ENCODE measurements at regions not wholly inside any gene's neighbourhood (a gene's known extent, or its start where the extent isn't known, plus 50 kb on each side); places are given as distances from the start of the nearest gene placed in this dataset.
A peak's percentile ranks its signal among the peaks of the same experiment; 100 is the strongest.

DNA sequence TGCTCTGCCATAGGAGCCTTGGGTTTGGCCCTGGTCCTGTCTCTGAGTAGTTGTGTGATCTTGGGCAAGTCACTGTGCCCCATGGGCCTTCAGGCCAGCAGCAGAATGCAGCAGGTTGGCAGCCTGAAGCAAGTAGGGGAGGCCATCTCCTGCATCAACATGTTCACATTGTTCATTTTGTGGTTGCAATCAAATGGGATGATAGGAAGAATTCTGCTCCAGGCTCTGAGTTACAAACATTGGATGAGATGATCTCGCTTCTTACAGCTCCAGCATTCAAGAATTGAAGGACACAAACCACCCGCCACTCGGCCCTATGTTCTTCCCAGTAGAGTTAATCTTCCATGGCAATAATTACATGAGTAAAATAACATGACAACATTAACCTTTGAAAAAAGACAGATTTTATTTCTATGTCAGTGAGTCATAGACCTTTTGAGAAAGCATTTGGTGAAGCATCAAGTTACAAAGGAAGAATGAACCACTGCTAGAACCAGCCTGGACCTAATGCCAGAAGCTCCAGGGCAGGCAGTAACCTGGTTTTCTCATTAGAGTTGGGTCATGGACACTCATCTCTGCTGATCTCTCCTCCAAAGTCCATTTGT is 308.3 kb upstream of the NCAM1 start:
- DNase-seq (ENCODE audit: insufficient read length, low spot score), result no peak
- TF ChIP-seq, protein P1, sequence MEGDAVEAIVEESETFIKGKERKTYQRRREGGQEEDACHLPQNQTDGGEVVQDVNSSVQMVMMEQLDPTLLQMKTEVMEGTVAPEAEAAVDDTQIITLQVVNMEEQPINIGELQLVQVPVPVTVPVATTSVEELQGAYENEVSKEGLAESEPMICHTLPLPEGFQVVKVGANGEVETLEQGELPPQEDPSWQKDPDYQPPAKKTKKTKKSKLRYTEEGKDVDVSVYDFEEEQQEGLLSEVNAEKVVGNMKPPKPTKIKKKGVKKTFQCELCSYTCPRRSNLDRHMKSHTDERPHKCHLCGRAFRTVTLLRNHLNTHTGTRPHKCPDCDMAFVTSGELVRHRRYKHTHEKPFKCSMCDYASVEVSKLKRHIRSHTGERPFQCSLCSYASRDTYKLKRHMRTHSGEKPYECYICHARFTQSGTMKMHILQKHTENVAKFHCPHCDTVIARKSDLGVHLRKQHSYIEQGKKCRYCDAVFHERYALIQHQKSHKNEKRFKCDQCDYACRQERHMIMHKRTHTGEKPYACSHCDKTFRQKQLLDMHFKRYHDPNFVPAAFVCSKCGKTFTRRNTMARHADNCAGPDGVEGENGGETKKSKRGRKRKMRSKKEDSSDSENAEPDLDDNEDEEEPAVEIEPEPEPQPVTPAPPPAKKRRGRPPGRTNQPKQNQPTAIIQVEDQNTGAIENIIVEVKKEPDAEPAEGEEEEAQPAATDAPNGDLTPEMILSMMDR (IDR thresholded peaks at IDR 0.05; ENCODE audit: insufficient read depth, missing control alignments), result no peak
- FAIRE-seq, result no peak

DNA sequence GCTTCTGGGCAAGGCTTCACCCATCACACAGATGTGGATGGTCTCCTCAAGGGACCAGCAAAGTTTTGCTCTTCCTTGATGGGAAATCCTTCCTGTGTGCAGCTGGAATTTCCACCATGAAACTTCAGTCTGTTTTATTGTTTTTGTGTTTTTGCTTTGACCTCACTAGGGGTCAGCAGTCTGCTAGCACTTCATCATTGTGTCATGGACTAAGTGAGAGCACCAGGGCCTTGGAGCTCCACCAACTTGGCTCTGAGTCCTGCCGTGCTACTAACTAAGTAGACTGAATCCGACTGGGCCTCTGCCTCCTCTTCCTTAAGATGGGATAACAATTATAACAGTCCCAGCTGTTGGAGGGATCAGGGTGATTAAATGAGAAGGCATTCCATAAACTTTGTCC is 305.8 kb upstream of the NCAM1 start:
- DNase-seq (ENCODE audit: insufficient read length, low spot score) (no peak), FAIRE-seq (no peak)
- TF ChIP-seq, protein P1 (IDR thresholded peaks at IDR 0.05; ENCODE audit: insufficient read depth, missing control alignments), result peak; percentile 23

DNA sequence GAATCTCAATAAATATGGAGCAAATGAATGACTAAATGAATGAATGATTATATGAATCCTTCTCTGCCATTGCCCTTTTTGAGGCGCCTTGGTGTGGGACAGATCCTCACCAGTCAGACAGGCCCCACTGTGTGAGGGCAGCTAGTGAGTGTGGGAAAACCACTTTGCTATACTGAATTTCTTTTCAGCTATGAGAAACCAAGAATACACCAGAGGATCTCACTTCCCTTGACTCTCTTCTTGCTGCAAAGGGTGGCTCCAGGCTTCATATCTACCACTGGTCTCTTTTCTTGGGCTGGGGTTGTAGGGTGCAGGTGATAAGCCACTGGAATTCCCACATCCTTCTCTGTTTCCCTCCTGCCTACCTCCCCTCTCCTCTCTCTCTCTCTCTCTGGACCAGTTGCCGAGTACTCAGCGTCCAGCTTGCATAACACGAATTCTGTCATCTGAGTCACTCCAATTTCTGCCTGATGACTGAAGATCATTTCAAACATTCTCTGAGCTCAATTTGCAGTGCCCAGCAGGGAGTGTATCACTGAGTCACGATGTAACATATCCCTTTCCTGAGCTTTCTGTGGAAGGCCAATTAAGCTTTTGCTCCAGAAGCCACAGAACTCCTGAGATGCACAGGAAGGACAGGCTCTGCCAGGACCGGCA is 304.3 kb upstream of the NCAM1 start:
- FAIRE-seq (no peak), DNase-seq (ENCODE audit: insufficient read length, low spot score) (no peak)
- TF ChIP-seq, protein P1 (IDR thresholded peaks at IDR 0.05; ENCODE audit: insufficient read depth, missing control alignments), result no peak

DNA sequence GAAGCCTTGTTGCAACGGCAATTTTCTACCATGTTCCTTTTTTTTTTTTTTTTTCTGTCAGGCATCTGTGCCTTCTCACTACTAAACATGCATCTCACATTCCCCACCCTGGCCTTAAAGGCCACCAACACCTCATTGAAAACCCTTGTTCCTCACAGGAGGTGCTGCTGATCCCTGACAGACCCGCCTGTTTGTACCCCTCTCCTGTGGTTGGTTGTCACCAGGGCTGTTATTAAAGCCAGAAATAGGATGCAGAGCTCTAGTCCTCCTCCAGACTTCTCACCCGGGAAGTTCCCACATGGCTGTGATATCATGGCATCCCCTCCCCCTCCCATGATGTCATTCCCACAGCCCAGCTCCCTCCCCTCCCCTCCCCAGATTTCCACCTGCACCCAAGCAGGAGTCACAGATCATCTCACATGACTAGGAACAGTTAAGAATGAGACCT is 302.8 kb upstream of the NCAM1 start:
- DNase-seq (ENCODE audit: insufficient read length, low spot score) (no peak), FAIRE-seq (no peak)
- TF ChIP-seq, protein P1 (IDR thresholded peaks at IDR 0.05; ENCODE audit: insufficient read depth, missing control alignments), result no peak

DNA sequence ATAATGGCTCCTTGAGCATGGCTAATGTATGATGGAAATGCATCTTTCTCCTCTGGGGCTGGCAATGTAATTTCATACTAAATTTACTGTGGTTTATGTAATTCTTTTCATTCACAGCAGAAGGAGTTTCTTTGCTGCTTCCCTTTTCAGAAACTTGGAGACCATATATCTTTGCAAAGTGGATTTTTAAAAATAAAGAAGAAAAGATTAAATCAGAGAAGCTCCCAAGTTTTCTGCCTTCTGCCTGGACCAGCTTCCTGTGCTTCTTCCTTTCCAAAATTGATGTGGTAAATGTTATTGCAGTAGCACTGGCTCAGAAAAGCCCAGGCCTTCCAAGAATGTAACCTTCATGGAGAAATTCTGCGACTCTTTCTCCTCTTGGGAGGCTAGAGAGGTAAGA is 300.1 kb upstream of the NCAM1 start:
- TF ChIP-seq, protein P1 (IDR thresholded peaks at IDR 0.05; ENCODE audit: insufficient read depth, missing control alignments), result no peak
- FAIRE-seq, result no peak

DNA sequence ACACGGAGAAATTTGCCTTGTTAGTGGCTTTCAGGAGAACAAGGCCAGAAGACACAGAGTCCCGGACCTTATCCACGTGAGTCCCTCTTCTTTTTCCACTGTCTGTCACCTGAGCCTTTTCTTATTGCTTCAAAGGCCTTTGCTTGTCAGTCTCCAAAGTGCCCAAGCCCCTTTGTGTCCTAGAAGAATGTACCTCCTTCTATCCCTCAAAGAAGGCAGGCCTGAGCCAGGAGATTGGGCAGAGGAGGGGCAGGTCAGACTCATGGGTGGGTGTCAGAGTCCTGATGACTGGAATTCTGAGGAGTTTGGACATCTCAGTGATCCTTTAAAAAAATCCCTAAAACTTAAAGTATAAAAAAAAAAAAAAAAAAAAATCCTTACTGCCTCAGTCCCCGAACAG is 299.6 kb upstream of the NCAM1 start:
- TF ChIP-seq, protein P1 (IDR thresholded peaks at IDR 0.05; ENCODE audit: insufficient read depth, missing control alignments), result no peak
- no peak for DNase-seq (ENCODE audit: insufficient read length, low spot score)
- no peak for FAIRE-seq

More for the DNA sequence above, 300.1 kb upstream of the NCAM1 start:
- DNase-seq (ENCODE audit: insufficient read length, low spot score), result no peak

DNA sequence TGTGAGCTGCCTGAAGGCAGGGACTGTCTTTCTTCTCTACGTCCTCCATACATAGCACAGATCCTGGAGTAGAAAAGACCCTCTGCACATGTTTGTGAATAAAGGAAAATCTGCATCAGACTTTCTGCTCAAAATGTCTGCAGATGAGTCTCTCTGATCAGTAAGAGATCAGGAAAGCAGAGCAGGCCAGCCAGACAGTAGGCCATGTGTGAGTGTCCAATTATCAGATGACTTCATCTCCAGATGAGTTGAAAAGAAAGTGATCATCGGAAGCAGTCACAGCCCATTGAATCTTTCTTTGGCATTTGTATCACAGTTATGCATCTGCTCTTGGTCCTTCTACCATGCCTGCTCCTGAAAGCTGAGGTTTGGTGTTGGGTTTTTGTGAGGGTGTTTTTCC is 298.7 kb upstream of the NCAM1 start:
- DNase-seq (ENCODE audit: insufficient read length, low spot score) (no peak), FAIRE-seq (no peak)
- TF ChIP-seq, protein P1 (IDR thresholded peaks at IDR 0.05; ENCODE audit: insufficient read depth, missing control alignments), result no peak

All from D721Med (cell line).